Upper lobe of left lung (tissue), 6 donors: ENCODE measurements at regions not wholly inside any gene's neighbourhood (a gene's known extent, or its start where the extent isn't known, plus 50 kb on each side); places are given as distances from the start of the nearest gene placed in this dataset.
"Not testable (repeated sequence)": the region's sequence is repeated elsewhere in the genome, so short reads cannot be mapped to it uniquely, and the experiment has no call there.

Experiments used
- ATAC-seq, 2 donors: fragments of 200-7000 bp; cut with Tn5 transposase; one replicate each; pipeline ENCODE4 v1.9.1; 2022; ENCODE audit warnings: mild to moderate bottlenecking in 2 of 2, moderate library complexity in 2 of 2; ENCODE audit not compliant: low FRiP score in 2 of 2
- DNase-seq, 2 donors: peaks; one replicate each; pipeline ENCODE4 v3.0.0-alpha.2; 2019 to 2020
- H3K27ac ChIP-seq, 4 donors: fragments of 200-600 bp; sonication (generic); one replicate each; pipeline ENCODE4 v1.5.1; 2016 to 2019
- H3K27me3 ChIP-seq, 4 donors: fragments of 200-600 bp; sonication (generic); one replicate each; pipeline ENCODE4 v1.5.1; 2017 to 2019
- H3K36me3 ChIP-seq, 4 donors: fragments of 200-600 bp; sonication (generic); one replicate each; pipeline ENCODE4 v1.5.1; 2016 to 2019
- H3K4me1 ChIP-seq, 4 donors: fragments of 200-600 bp; sonication (generic); one replicate each; pipeline ENCODE4 v1.5.1; 2018 to 2019
- H3K4me3 ChIP-seq, 4 donors: fragments of 200-600 bp; sonication (generic); one replicate each; pipeline ENCODE4 v1.5.1; 2017 to 2019; ENCODE audit warnings: mild to moderate bottlenecking in 2 of 4, moderate library complexity in 1 of 4
- H3K9me3 ChIP-seq, 4 donors: fragments of 200-600 bp; sonication (generic); one replicate each; pipeline ENCODE4 v1.5.1; 2018 to 2019
- CTCF ChIP-seq, 6 experiments: fragments of 450-650 bp in 4 of 6; fragments of 200-600 bp in 2 of 6; sonication (generic) in 2 of 6; IDR thresholded peaks; one replicate each; pipeline ENCODE4 v1.5.1; 2016 to 2019; ENCODE audit warnings: antibody characterized with exemption in 6 of 6
- EP300 ChIP-seq, 4 donors: sonication (generic); formaldehyde crosslinking; IDR thresholded peaks; one replicate each; pipeline ENCODE4 v1.5.1; 2017; ENCODE audit warnings: antibody characterized with exemption in 4 of 4, control low read depth in 2 of 4
- POLR2A ChIP-seq, 4 donors: fragments of 450-650 bp; IDR thresholded peaks; one replicate each; pipeline ENCODE4 v1.5.1; 2016 to 2017; ENCODE audit warnings: antibody characterized with exemption in 4 of 4, mild to moderate bottlenecking in 2 of 4
- POLR2AphosphoS5 ChIP-seq, 2 donors: sonication (generic); formaldehyde crosslinking; IDR thresholded peaks; one replicate each; pipeline ENCODE4 v1.5.1; 2017; ENCODE audit warnings: antibody characterized with exemption in 2 of 2
- WGBS, 2 donors: methylation state at CpG; one replicate each; pipeline ENCODE4 v1.1.5; 2017 to 2018; 5-methylcytosine and 5-hydroxymethylcytosine counted together
- donor health status: DM: no; HTN: no; CAD: no; lungs with moderate emphysema.
- donor health status: DM: no; HTN: yes; CAD: no; lungs with severe emphysema.

- H3K27me3 ChIP-seq: no peaks in the 10 kb centered on the region
- no peak overlapping the region for H3K27ac ChIP-seq
- no peaks in the 10 kb centered on the region for H3K9me3 ChIP-seq
- H3K36me3 ChIP-seq: no peaks in the 10 kb centered on the region
- 100% methylated on average over 1 of the region's 1 CpG for WGBS, 2 donors
- H3K4me3 ChIP-seq: no peak overlapping the region
- H3K4me1 ChIP-seq: no peaks in the 10 kb centered on the region
- no peak for ATAC-seq
- TF ChIP-seq POLR2AphosphoS5 (IDR thresholded peaks at IDR 0.05) (no peak), EP300 (IDR thresholded peaks at IDR 0.05) (no peak), CTCF (IDR thresholded peaks at IDR 0.05) (no peak)
- no peak for DNase-seq
Observed at GRCh38 chr6:125586605-125587004, 162.8 kb upstream of the HEY2 start.

GRCh38 chr6:125587666-125588632, 161.5 kb upstream of the HEY2 start:
- TF ChIP-seq POLR2AphosphoS5 (IDR thresholded peaks at IDR 0.05) (no peak), EP300 (IDR thresholded peaks at IDR 0.05) (no peak), CTCF (IDR thresholded peaks at IDR 0.05) (no peak), POLR2A (IDR thresholded peaks at IDR 0.05) (no peak)
- no peak overlapping the region for H3K4me3 ChIP-seq
- WGBS, 2 donors: 67 to 69% methylated on average over 11 of the region's 11 CpGs
- H3K27ac ChIP-seq: no peak overlapping the region
- ATAC-seq (no peak), DNase-seq (no peak)
- no peaks in the 10 kb centered on the region for H3K4me1 ChIP-seq
- no peaks in the 10 kb centered on the region for H3K9me3 ChIP-seq
- H3K27me3 ChIP-seq: no peaks in the 10 kb centered on the region
- no peaks in the 10 kb centered on the region for H3K36me3 ChIP-seq

- not testable (repeated sequence) for H3K4me3 ChIP-seq, H3K4me1 ChIP-seq, H3K27me3 ChIP-seq, ATAC-seq, H3K27ac ChIP-seq, H3K9me3 ChIP-seq, H3K36me3 ChIP-seq, DNase-seq
- 90 to 92% methylated on average over 3 of the region's 3 CpGs for WGBS, 2 donors
Observed at GRCh38 chr6:125591796-125592195, 157.6 kb upstream of the HEY2 start.

GRCh38 chr6:125593746-125594145, 155.7 kb upstream of the HEY2 start:
- DNase-seq (no peak), ATAC-seq (no peak)
- no peaks in the 10 kb centered on the region for H3K27me3 ChIP-seq
- H3K4me1 ChIP-seq: peaks cover 0 to 5% (median 2%) of the 10 kb centered on the region in 4 donors
- no peak overlapping the region for H3K27ac ChIP-seq
- H3K9me3 ChIP-seq: no peaks in the 10 kb centered on the region
- TF ChIP-seq POLR2A (IDR thresholded peaks at IDR 0.05) (no peak), POLR2AphosphoS5 (IDR thresholded peaks at IDR 0.05) (no peak), EP300 (IDR thresholded peaks at IDR 0.05) (no peak), CTCF (IDR thresholded peaks at IDR 0.05) (no peak)
- H3K4me3 ChIP-seq: no peak overlapping the region
- no peaks in the 10 kb centered on the region for H3K36me3 ChIP-seq

- H3K36me3 ChIP-seq: no peaks in the 10 kb centered on the region
- H3K4me3 ChIP-seq: no peak overlapping the region
- ATAC-seq (no peak), DNase-seq (no peak)
- no peaks in the 10 kb centered on the region for H3K9me3 ChIP-seq
- no peak overlapping the region for H3K27ac ChIP-seq
- H3K27me3 ChIP-seq: no peaks in the 10 kb centered on the region
- H3K4me1 ChIP-seq: peaks cover 0 to 5% (median 2%) of the 10 kb centered on the region in 4 donors
- TF ChIP-seq EP300 (IDR thresholded peaks at IDR 0.05) (no peak), POLR2A (IDR thresholded peaks at IDR 0.05) (no peak), CTCF (IDR thresholded peaks at IDR 0.05) (no peak), POLR2AphosphoS5 (IDR thresholded peaks at IDR 0.05) (no peak)
- WGBS, 2 donors: 70 to 88% methylated on average over 3 of the region's 3 CpGs
Observed at GRCh38 chr6:125596020-125596419, 153.4 kb upstream of the HEY2 start.
